ENCODE measurements at regions not wholly inside any gene's neighbourhood (a gene's known extent, or its start where the extent isn't known, plus 50 kb on each side); places are given as distances from the start of the nearest gene placed in this dataset.

GRCh38 chr15:38053205-38053604 is 118.8 kb downstream of the TMCO5A start (continued):
- TF ChIP-seq CHD7 (IDR thresholded peaks at IDR 0.05; ENCODE audit: insufficient replicate concordance, low read length): no peak
- TF ChIP-seq KDM1A (IDR thresholded peaks at IDR 0.05; ENCODE audit: borderline replicate concordance, low read length): no peak
